ENCODE measurements at regions not wholly inside any gene's neighbourhood (a gene's known extent, or its start where the extent isn't known, plus 50 kb on each side); places are given as distances from the start of the nearest gene placed in this dataset.

- no peak for TF ChIP-seq CTCF (IDR thresholded peaks at IDR 0.05 in 2 of 3, conservative IDR thresholded peaks at IDR 0.05 in 1 of 3; ENCODE audit: borderline replicate concordance in 1 of 3, insufficient read depth in 1 of 3, low read depth in 2 of 3, low read length in 2 of 3)
- no peak for TF ChIP-seq EZH2 (IDR thresholded peaks at IDR 0.05)
- TF ChIP-seq YY1 (IDR thresholded peaks at IDR 0.05; ENCODE audit: extremely low read depth, insufficient replicate concordance, low read depth, low read length), result no peak
- TF ChIP-seq POLR2A (IDR thresholded peaks at IDR 0.05; ENCODE audit: borderline replicate concordance, extremely low read depth, insufficient read depth, insufficient read length), result no peak
- no peak for TF ChIP-seq EZH2phosphoT487 (IDR thresholded peaks at IDR 0.05; ENCODE audit: borderline replicate concordance)
- no peak for TF ChIP-seq POLR2AphosphoS5 (IDR thresholded peaks at IDR 0.05; ENCODE audit: low read depth, low read length)
- no peak for TF ChIP-seq ZBTB33 (IDR thresholded peaks at IDR 0.05; ENCODE audit: extremely low read depth, insufficient replicate concordance, low read length)
- no peak for TF ChIP-seq ATF3 (IDR thresholded peaks at IDR 0.05)
- TF ChIP-seq ZFX (IDR thresholded peaks at IDR 0.05), result no peak
- TF ChIP-seq ZNF274 (IDR thresholded peaks at IDR 0.05; ENCODE audit: low read depth, low read length), result no peak
Measured at GRCh38 chr13:107139006-107139405, 571.1 kb upstream of the ARGLU1 start.
